ENCODE measurements at regions not wholly inside any gene's neighbourhood (a gene's known extent, or its start where the extent isn't known, plus 50 kb on each side); places are given as distances from the start of the nearest gene placed in this dataset.

DNA sequence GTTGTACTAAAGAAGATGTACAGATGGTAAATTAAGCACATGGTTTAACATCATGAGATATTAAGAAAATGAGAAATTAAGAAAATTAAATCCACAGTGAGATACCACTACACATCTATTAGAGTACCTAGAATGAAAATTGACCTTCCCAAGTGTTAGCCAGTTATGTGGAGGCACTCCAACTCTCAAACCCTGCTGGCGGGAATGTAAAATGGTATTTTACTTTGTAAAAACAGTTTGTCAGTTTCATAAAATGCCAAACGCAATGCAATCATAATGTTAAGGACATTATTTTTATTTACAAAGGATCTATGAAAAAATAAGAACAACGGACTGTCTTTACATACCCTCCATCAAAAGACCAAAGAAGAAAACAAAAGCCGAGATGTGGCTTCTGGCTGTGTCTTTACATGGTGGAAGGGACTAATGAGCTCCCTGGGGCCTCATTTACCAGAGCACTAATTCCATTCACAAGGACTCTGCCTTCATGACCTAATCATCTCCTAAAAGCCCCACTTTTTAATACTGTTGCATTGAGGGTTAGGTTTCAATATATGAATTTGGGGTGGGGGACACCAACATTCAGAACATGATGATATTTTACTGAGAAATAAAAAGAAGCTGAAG lies 1178.7 kb downstream of the AACS start (continued):
- TF ChIP-seq SP1 (IDR thresholded peaks at IDR 0.05; ENCODE audit: low read depth, low read length), result no peak
- no peak for TF ChIP-seq EZH2 (IDR thresholded peaks at IDR 0.05; ENCODE audit: low read depth, low read length, severe bottlenecking)
- TF ChIP-seq RBBP5 (IDR thresholded peaks at IDR 0.05; ENCODE audit: borderline replicate concordance, low read depth, low read length), result no peak
- no peak for TF ChIP-seq SAP30 (IDR thresholded peaks at IDR 0.05; ENCODE audit: insufficient read depth, insufficient replicate concordance, low read length)
- no peak for TF ChIP-seq RNF2 (IDR thresholded peaks at IDR 0.05; ENCODE audit: borderline replicate concordance, low read depth, low read length, missing control alignments, poor library complexity, severe bottlenecking)
- no peak for TF ChIP-seq NRF1 (IDR thresholded peaks at IDR 0.05; ENCODE audit: low read depth, low read length)
